GM21360 (cell line): ENCODE measurements at regions not wholly inside any gene's neighbourhood (a gene's known extent, or its start where the extent isn't known, plus 50 kb on each side); places are given as distances from the start of the nearest gene placed in this dataset.

Experiments used
- ATAC-seq: cut with Tn5 transposase; IDR thresholded peaks from one replicate; pipeline ENCODE4 v1.9.1; 2021; ENCODE audit warnings: mild to moderate bottlenecking, moderate library complexity; ENCODE audit not compliant: unreplicated experiment

- ATAC-seq: no peak
Observed at GRCh38 chr15:46489276-46489675, 854.4 kb downstream of the SQOR start.

GRCh38 chr15:46496491-46497115 is 861.8 kb downstream of the SQOR start:
- no peak for ATAC-seq

DNA sequence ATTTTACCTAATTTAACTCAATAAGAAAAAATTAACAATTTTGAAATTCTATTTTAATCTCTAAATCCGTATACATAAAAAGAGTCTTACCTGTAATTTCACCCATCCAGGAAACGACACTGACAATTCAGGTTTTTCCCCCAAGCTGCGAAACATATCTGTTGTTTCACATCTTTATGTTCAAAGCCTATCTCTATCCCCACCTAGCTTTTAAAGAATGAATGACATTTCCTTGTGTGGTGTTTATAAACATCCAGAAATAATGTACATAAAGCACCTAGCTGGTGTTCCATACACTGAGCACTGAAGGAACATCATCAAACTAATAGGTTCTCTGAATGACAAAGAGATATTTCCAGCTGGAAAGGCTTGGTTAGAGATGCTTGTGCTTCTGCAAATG is 867.8 kb downstream of the SQOR start:
- ATAC-seq: no peak

DNA sequence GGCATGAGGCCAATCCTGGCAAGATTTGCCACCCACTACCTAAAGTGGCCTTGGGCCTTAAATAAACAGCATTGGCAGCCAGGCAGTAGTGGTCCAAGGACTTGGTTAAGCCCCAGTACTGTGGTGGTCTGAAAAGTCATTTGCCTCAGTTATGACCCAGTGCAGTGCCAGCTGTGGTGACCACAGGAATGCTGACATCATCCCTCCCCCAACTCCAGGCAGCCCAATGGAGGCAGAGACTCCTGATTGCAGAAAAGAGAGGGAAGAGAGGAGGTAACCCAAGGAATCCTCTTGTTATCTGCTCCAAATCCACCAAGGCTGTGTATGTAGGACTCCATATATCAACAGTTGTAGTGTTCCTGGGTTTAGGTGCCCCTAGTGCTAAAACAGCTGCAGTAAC is 883.6 kb downstream of the SQOR start:
- no peak for ATAC-seq

GRCh38 chr15:46523701-46524100 is 888.9 kb downstream of the SQOR start:
- no peak for ATAC-seq

DNA sequence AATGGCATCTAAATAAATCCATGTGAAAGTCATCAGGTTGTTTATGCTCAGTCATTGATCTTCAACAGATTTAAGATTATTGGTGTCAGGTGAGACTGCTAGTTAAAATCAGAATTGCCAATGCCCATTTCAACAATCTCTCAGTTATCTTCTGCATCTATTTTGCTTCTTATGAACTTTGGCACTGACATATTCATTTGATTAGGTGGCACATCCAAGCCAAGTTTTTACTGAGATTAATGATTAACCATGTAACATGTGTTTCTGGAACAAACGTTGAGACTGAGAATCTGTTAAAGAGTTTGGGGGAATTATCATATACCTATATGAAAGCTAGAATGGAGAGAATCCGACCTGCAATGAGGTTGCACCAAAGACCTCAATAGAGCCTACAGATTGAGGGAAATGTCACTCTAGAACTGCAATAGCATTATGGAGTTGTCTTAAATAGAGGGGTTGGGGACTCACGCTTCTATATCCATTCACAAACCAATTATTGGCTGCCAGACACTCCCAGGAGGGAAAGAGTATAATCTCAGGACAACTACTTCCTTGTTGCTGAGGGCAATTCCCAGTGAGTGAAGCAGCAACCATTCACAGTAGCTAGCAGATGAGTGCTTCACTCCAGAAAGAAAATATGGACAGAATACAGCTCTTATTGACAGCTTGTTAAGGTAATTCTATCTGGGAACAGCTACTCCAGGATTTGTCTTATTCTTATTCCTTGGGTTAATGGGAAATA is 891.3 kb downstream of the SQOR start:
- no peak for ATAC-seq

- no peak for ATAC-seq
Observed at GRCh38 chr15:46526726-46527110, 891.9 kb downstream of the SQOR start.

DNA sequence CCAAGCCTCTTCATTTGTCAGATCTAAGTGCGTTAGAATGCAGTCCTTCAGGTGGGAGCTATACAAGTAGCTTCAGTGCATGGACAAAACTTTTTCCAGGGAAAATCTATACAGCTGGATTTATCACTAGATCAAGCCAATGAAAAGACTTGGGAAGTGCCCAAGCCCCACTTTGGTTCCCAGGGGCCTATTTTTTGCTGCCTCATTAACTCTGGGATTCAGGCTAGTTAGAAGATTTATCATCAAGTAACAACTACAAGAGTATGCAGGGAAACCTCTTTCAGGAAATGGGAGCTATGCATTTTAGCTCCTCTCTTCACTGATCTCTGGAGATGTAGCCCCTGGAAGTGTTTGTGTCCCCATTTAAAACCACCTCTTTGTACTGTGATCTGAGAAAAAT is 908.8 kb downstream of the SQOR start:
- ATAC-seq: no peak

GRCh38 chr15:46548989-46549388 is 914.2 kb downstream of the SQOR start:
- ATAC-seq: no peak

- ATAC-seq: no peak
Observed at GRCh38 chr15:46552316-46552715, 917.5 kb downstream of the SQOR start.

GRCh38 chr15:46555547-46555946 is 920.7 kb downstream of the SQOR start:
- no peak for ATAC-seq

GRCh38 chr15:46556010-46556409 is 921.2 kb downstream of the SQOR start:
- no peak for ATAC-seq

DNA sequence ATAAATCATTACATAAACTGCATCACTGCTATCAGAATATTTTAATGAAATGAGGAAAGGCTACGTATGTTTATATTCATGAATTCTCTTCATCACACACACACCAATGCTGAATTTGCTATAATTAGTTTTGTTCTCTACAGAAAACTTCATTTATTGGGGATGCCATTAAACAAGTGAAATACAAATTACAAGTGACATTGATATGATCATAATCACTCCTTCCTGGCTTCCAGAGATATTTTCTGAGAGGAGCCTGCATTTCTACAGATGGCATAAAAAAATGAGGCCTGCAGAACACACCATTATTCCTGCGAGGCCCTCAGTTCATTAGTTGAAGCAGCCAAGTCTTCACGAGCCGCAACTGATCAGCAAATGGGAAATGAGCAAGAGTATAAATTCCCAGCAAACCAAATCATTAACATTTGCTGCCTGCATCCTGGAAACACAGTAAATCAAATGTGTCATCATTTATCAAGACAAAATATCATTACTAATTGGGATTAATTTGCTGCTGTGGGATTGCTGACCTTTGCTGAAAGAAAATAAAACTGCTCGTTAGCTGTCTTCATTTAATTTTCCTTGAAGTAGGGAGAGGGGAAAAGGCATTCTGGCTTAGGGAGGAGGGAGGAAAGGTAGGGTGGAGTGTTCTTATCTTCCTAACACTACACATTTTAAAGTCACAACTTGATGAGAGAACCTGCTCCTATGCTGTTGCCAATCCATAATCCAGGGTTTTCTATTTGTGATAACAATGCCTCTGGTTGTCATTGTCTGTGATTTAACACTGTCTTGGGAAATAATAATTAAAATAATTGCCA is 921.9 kb downstream of the SQOR start:
- ATAC-seq: no peak

DNA sequence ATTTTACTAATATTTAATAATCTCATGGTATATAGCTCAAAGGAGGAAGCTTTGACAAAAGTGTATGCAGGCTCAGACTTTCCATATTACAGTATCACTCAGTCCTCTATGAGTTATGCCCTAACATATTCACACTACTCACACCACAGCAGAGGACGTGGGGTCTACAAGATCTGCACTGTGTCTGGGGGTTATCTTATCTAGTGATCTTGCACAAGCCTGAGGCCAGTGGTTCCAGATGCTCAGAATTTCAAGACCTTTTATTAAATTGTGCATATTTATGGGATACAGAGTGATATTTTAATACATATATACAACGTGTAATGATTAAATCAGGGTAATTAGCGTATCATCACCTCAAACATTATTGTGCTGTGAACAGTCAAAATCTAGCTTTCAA is 933.1 kb downstream of the SQOR start:
- ATAC-seq: no peak

DNA sequence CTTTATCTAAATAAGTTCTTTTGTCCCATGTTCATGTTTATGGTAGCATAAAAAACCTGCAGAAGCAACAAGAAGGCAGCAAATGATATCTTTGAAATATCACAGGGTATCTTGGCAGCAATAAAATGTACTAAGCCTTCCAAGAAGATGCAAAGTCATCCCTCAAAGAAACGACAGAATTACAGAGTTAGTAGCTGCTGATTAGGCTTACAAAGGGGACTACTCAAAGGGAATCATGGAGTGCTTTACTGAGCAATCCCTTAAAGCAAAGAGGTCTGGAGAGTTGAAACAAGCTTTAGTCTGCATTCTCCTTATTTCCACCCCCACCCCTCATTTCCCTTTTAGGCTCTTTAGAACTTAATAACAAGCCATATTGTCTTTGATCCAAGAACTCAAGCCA is 935.0 kb downstream of the SQOR start:
- ATAC-seq: no peak

GRCh38 chr15:46576646-46577395 is 942.0 kb downstream of the SQOR start:
- no peak for ATAC-seq

GRCh38 chr15:46577767-46578166 is 942.9 kb downstream of the SQOR start:
- no peak for ATAC-seq

DNA sequence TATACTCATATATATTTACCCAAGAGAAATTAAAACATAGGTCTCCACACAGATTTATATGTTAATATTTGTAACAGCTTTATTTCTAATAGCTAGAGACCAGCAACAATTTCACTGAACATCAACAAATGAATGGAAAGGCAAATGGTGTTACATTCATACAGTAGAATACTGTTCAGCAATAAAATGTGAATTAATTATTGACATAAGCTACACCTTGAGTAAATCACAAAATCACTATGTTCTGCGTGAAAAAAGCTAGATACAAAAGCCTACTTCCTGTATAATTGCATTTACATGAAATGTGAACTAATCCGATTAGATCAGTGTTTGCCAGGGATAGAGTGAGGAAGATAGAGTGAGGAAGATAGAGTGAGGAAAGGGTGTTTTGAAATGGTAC is 945.7 kb downstream of the SQOR start:
- no peak for ATAC-seq

GRCh38 chr15:46580924-46581323 is 946.1 kb downstream of the SQOR start:
- ATAC-seq: no peak

DNA sequence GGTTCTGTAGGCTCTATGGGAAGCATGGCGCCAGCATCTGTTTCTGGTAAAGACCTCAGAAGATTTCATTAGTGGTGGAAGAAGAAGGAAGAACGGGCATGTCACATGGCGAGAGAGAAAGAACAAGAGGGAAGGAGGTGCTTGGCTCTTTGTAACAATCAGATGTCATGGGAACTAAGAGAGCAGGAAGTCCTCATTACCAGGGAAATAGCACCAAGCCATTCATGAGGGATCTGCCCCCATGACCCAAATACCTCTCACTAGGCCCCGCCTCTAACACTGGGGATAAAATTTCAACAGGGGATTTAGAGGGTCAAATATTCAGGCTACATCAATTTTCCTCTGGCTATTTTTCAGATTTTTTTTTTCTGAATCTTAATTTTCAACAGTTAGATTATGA is 954.3 kb downstream of the SQOR start:
- ATAC-seq: no peak

- ATAC-seq: no peak
Observed at GRCh38 chr15:46591462-46591861, 956.6 kb downstream of the SQOR start.
